ENCODE measurements at regions not wholly inside any gene's neighbourhood (a gene's known extent, or its start where the extent isn't known, plus 50 kb on each side); places are given as distances from the start of the nearest gene placed in this dataset.
A peak's percentile ranks its signal among the peaks of the same experiment; 100 is the strongest.

DNA sequence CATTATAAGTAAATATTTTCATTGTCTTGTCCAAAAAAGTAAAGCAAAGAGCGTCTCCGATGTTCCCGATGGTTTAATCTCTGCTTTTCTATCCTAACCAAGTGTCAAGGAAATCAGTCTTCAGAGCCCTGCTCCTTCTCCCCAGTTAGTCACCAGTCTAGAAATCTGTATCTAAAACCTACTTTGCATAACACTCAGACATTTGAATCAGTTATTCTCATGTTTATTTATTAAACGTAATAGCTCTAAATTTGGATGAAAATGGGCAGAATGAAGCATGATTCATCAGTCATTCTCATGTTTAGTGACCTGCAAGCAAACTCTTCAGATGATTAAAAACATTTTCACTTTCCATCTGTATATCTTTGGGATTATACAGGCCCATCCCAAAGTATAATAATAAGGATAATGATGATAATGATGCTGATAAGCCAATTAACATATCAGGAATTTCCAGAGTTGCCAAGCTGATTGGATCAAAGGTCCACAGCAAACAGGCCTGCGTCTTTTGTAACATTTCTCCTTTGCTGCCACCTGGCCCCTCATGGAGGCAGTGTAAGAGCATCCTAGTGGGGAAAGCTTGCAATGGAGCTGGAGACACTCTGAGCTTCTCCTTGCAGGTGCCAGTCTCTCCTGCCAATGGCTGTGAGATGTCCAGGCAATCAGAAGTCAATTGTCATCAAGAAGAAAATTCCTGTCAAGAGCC is 273.9 kb downstream of the IGSF11 start:
- peak overlapping the region; percentile 2; the same call in 1 of the 2 replicates for H3K4me3 ChIP-seq
- Mint-ChIP-seq H3K27ac (0 out of 2 replicates have a peak overlapping the region, but pooled peaks have one; percentile 47), H3K4me3 (0 out of 3 replicates have a peak overlapping the region, but pooled peaks have one; percentile 25), H3K9me3 (no peaks in the 10 kb centered on the region), H3K4me1 (peaks cover 31% of the 10 kb centered on the region), H3K27me3 (ENCODE audit: insufficient read depth, low read depth, poor library complexity) (peaks cover 1% of the 10 kb centered on the region), H3K36me3 (ENCODE audit: low read depth) (no peaks in the 10 kb centered on the region)
- H3K27me3 ChIP-seq (ENCODE audit: insufficient read depth): no peaks in the 10 kb centered on the region
- H3K79me2 ChIP-seq (replicated peaks; ENCODE audit: insufficient read depth): no peaks in the 10 kb centered on the region
- H2AFZ ChIP-seq: no peak overlapping the region
- H4K20me1 ChIP-seq (replicated peaks; ENCODE audit: insufficient read depth): no peaks in the 10 kb centered on the region
- TF ChIP-seq JUNB (IDR thresholded peaks at IDR 0.05; ENCODE audit: unreplicated experiment): no peak
- TF ChIP-seq POLR2AphosphoS5 (IDR thresholded peaks at IDR 0.05; ENCODE audit: low read depth): no peak
- peak; percentile 87 for TF ChIP-seq ZNF462 (CRISPR knock-in tag; IDR thresholded peaks at IDR 0.05)
- TF ChIP-seq, protein P1, sequence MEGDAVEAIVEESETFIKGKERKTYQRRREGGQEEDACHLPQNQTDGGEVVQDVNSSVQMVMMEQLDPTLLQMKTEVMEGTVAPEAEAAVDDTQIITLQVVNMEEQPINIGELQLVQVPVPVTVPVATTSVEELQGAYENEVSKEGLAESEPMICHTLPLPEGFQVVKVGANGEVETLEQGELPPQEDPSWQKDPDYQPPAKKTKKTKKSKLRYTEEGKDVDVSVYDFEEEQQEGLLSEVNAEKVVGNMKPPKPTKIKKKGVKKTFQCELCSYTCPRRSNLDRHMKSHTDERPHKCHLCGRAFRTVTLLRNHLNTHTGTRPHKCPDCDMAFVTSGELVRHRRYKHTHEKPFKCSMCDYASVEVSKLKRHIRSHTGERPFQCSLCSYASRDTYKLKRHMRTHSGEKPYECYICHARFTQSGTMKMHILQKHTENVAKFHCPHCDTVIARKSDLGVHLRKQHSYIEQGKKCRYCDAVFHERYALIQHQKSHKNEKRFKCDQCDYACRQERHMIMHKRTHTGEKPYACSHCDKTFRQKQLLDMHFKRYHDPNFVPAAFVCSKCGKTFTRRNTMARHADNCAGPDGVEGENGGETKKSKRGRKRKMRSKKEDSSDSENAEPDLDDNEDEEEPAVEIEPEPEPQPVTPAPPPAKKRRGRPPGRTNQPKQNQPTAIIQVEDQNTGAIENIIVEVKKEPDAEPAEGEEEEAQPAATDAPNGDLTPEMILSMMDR (conservative IDR thresholded peaks at IDR 0.05; ENCODE audit: low read depth in 2 of 2): peak; percentile 41 to 66
- no peak for TF ChIP-seq CREB1 (CRISPR knock-in tag; IDR thresholded peaks at IDR 0.05; ENCODE audit: low read depth)
- TF ChIP-seq ETS1 (IDR thresholded peaks at IDR 0.05): no peak
- 0 out of 2 replicates have a peak, but pooled peaks have one; percentile 15 for TF ChIP-seq NANOG (IDR thresholded peaks at IDR 0.05; ENCODE audit: borderline replicate concordance)
- TF ChIP-seq STAT1 (IDR thresholded peaks at IDR 0.05; ENCODE audit: unreplicated experiment): no peak
- no peak for TF ChIP-seq REST (IDR thresholded peaks at IDR 0.05; ENCODE audit: unreplicated experiment)
- no peak for TF ChIP-seq EZH2 (IDR thresholded peaks at IDR 0.05; ENCODE audit: low read depth, unreplicated experiment)
- no peak for TF ChIP-seq EZH2phosphoT487 (IDR thresholded peaks at IDR 0.05; ENCODE audit: unreplicated experiment)
- TF ChIP-seq ZNF331 (CRISPR knock-in tag; IDR thresholded peaks at IDR 0.05; ENCODE audit: low read depth): no peak
- TF ChIP-seq ZNF114 (CRISPR knock-in tag; IDR thresholded peaks at IDR 0.05): 0 out of 2 replicates have a peak, but pooled peaks have one; percentile 30
- ATAC-seq: peak; percentile 98
- H3K36me3 ChIP-seq (ENCODE audit: insufficient read depth): no peaks in the 10 kb centered on the region
- no peaks in the 10 kb centered on the region; the same call in 1 of the 2 replicates for H3K9me2 ChIP-seq (ENCODE audit: insufficient read depth)
- peaks cover 45% of the 10 kb centered on the region for H3K4me1 ChIP-seq (ENCODE audit: insufficient read depth)
- peak; percentile 79 for DNase-seq (ENCODE audit: low spot score)
- H3K4me2 ChIP-seq: peak overlapping the region; percentile 32
- H3F3A ChIP-seq (replicated peaks; ENCODE audit: low read depth): 0 out of 2 replicates have a peak, but pooled peaks cover 6% of the 10 kb centered on the region
- peak overlapping the region; percentile 68 for H3K27ac ChIP-seq (ENCODE audit: low read depth)

All from GM23338 (cell line).